SK-N-SH (cell line): ENCODE measurements at regions not wholly inside any gene's neighbourhood (a gene's known extent, or its start where the extent isn't known, plus 50 kb on each side); places are given as distances from the start of the nearest gene placed in this dataset.

Source experiments
- CHD2 ChIP-seq: fragments of 150-350 bp; IDR thresholded peaks from 2 replicates; pipeline ENCODE4 v1.6.1; 2018; ENCODE audit warnings: low read length; ENCODE audit not compliant: partially characterized antibody
- EP300 ChIP-seq, 2 experiments: IDR thresholded peaks; 2 replicates each; pipeline versions ENCODE4 v1.4.0 to v1.6.1; 2012; ENCODE audit warnings: borderline replicate concordance in 1 of 2, low read depth in 1 of 2, low read length in 1 of 2
- FOXJ3 ChIP-seq: sonication (generic); formaldehyde crosslinking; IDR thresholded peaks from 2 replicates; pipeline ENCODE4 v1.5.1; 2020; ENCODE audit warnings: mild to moderate bottlenecking, missing genetic modification reagents
- GATA2 ChIP-seq: sonication (generic); formaldehyde crosslinking; IDR thresholded peaks from 2 replicates; pipeline ENCODE4 v1.5.0; 2020; ENCODE audit warnings: mild to moderate bottlenecking, missing genetic modification reagents
- JUND ChIP-seq: IDR thresholded peaks from 2 replicates; pipeline ENCODE4 v1.4.0; 2012
- NFIC ChIP-seq: IDR thresholded peaks from 2 replicates; pipeline ENCODE4 v1.4.0; 2012; ENCODE audit warnings: borderline replicate concordance
- NRF1 ChIP-seq: IDR thresholded peaks from 2 replicates; pipeline ENCODE4 v1.6.1; 2012; ENCODE audit warnings: low read depth, mild to moderate bottlenecking, low read length
- POLR2AphosphoS5 ChIP-seq: IDR thresholded peaks from 2 replicates; pipeline ENCODE4 v1.6.1; 2012; ENCODE audit warnings: low read depth, low read length
- RAD21 ChIP-seq: IDR thresholded peaks from 2 replicates; pipeline ENCODE4 v1.6.1; 2012; ENCODE audit warnings: mild to moderate bottlenecking, low read length
- REST ChIP-seq: IDR thresholded peaks from 2 replicates; pipeline ENCODE4 v1.6.1; 2012; ENCODE audit warnings: mild to moderate bottlenecking, low read depth, low read length, moderate library complexity
- RXRA ChIP-seq: IDR thresholded peaks from 2 replicates; pipeline ENCODE4 v1.4.0; 2012; ENCODE audit warnings: low read depth, mild to moderate bottlenecking, borderline replicate concordance
- SMC3 ChIP-seq: IDR thresholded peaks from 2 replicates; pipeline ENCODE4 v1.6.1; 2012; ENCODE audit warnings: low read depth, low read length, improper control_type of control experiment
- TF ChIP-seq, protein P1 (sequence below): fragments of 200-600 bp; sonication (generic); IDR thresholded peaks from 2 replicates; pipeline ENCODE4 v1.6.1; 2017; ENCODE audit warnings: antibody characterized with exemption, mild to moderate bottlenecking, moderate library complexity

DNA sequence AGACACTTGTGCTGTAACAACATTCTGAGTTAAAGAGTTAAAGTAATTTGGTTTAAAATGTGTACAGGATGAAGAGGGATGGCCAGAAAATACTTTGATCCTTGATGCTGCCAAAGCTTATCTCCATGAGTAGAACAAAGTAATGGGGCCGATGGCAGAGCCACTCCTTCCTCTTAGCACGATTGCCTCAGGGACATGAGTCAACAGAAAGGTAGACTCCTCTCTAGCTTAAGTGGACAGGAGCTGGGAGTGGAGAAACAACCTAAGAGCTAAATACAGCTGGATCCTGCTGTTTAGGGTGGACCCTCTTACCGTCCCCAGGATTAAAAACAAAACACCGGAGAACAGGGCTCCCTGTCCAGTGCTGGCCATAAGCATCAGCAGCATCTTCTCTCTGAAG lies 267.3 kb downstream of the IRX1 start:
- TF ChIP-seq, protein P1, sequence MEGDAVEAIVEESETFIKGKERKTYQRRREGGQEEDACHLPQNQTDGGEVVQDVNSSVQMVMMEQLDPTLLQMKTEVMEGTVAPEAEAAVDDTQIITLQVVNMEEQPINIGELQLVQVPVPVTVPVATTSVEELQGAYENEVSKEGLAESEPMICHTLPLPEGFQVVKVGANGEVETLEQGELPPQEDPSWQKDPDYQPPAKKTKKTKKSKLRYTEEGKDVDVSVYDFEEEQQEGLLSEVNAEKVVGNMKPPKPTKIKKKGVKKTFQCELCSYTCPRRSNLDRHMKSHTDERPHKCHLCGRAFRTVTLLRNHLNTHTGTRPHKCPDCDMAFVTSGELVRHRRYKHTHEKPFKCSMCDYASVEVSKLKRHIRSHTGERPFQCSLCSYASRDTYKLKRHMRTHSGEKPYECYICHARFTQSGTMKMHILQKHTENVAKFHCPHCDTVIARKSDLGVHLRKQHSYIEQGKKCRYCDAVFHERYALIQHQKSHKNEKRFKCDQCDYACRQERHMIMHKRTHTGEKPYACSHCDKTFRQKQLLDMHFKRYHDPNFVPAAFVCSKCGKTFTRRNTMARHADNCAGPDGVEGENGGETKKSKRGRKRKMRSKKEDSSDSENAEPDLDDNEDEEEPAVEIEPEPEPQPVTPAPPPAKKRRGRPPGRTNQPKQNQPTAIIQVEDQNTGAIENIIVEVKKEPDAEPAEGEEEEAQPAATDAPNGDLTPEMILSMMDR: no peak
- TF ChIP-seq RAD21 (no peak), FOXJ3 (CRISPR knock-in tag) (no peak), POLR2AphosphoS5 (no peak), SMC3 (no peak), EP300 (IDR thresholded peaks at IDR 0.05; ENCODE audit: borderline replicate concordance in 1 of 2, low read depth in 1 of 2, low read length in 1 of 2) (no peak), GATA2 (no peak), JUND (no peak), RXRA (no peak), NRF1 (no peak), NFIC (no peak), CHD2 (no peak), REST (no peak)
